Prostate gland (tissue), 2 donors: ENCODE measurements at regions not wholly inside any gene's neighbourhood (a gene's known extent, or its start where the extent isn't known, plus 50 kb on each side); places are given as distances from the start of the nearest gene placed in this dataset.

Source experiments
- CTCF ChIP-seq, 4 experiments: fragments of 200-600 bp in 2 of 4; fragments of 450-650 bp in 2 of 4; sonication (generic) in 2 of 4; IDR thresholded peaks; 1 replicate in 3 of 4; 2 replicates in 1 of 4; pipeline ENCODE4 v1.5.1; 2016 to 2019; ENCODE audit warnings: antibody characterized with exemption in 4 of 4, mild to moderate bottlenecking in 2 of 4, moderate library complexity in 2 of 4
- POLR2AphosphoS5 ChIP-seq: sonication (generic); formaldehyde crosslinking; IDR thresholded peaks from one replicate; pipeline ENCODE4 v1.6.1; 2017; ENCODE audit warnings: antibody characterized with exemption

- TF ChIP-seq POLR2AphosphoS5 = no peak
- no peak for TF ChIP-seq CTCF (IDR thresholded peaks at IDR 0.05)
Observed at GRCh38 chr3:67940210-67940952, 286.0 kb upstream of the SUCLG2 start.
